GM23248 (cell line): ENCODE measurements at regions not wholly inside any gene's neighbourhood (a gene's known extent, or its start where the extent isn't known, plus 50 kb on each side); places are given as distances from the start of the nearest gene placed in this dataset.

ENCODE experiments used
- EZH2 ChIP-seq: fragments of 200-600 bp; sonication (generic); IDR thresholded peaks from 2 replicates; pipeline ENCODE4 v1.6.1; 2018; ENCODE audit warnings: antibody characterized with exemption, mild to moderate bottlenecking; ENCODE audit not compliant: insufficient read depth, poor library complexity, severe bottlenecking
- EZH2phosphoT487 ChIP-seq: fragments of 200-600 bp; sonication (generic); IDR thresholded peaks from 2 replicates; pipeline ENCODE4 v1.6.1; 2018; ENCODE audit warnings: antibody characterized with exemption, moderate library complexity, mild to moderate bottlenecking, low read depth; ENCODE audit not compliant: insufficient read depth

DNA sequence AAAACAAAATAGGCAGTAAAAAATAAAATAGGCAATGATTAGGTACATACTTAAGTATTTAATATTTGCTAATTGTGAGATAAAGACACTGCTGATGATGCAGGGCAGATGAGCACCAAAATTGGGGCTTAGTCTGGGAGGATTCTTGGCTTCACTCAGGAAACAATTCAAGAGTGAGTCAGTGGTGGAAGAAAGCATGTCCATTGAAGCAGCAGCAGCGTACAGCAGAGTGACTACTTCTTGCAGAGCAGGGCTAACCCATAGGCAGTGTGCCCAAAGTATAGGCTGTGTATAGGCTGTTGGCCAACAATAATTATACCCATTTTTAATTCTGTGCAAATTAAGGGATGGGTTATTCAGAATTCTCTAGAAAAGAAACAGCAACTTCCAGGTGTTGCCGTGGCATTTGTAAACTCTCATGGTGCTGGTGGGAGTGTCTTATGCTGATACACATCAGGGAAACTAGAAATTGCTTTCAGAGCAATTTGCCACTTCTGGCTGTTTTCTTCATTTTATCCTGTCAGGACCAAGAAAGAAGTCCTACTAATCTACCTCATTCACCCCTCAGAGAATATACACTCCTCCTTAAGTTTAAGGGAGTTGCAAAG lies 317.3 kb upstream of the NAALADL2 start:
- TF ChIP-seq EZH2 (no peak), EZH2phosphoT487 (no peak)
